Stomach (tissue), 8 donors: ENCODE measurements at regions not wholly inside any gene's neighbourhood (a gene's known extent, or its start where the extent isn't known, plus 50 kb on each side); places are given as distances from the start of the nearest gene placed in this dataset.
"Not testable (repeated sequence)": the region's sequence is repeated elsewhere in the genome, so short reads cannot be mapped to it uniquely, and the experiment has no call there.

Source experiments
- DNase-seq, 2 donors: peaks; one replicate each; pipeline versions ENCODE4 v3.0.0 to v3.0.0-alpha.2; 2013 to 2019
- H3K27ac ChIP-seq, 5 donors: fragments of 200-600 bp in 4 of 5; sonication (generic) in 4 of 5; one replicate each; pipeline ENCODE4 v1.5.1; 2013 to 2019; ENCODE audit warnings: mild to moderate bottlenecking in 1 of 5, moderate library complexity in 1 of 5
- H3K27me3 ChIP-seq, 3 donors: fragments of 200-600 bp; sonication (generic); one replicate each; pipeline ENCODE4 v1.5.1; 2017 to 2019; ENCODE audit warnings: mixed run types in 1 of 3
- H3K36me3 ChIP-seq, 4 donors: fragments of 200-600 bp; sonication (generic); 1 replicate in 3 of 4; 2 replicates in 1 of 4; pipeline ENCODE4 v1.5.1; 2016 to 2019
- H3K4me1 ChIP-seq, 4 donors: fragments of 200-600 bp; sonication (generic); one replicate each; pipeline ENCODE4 v1.5.1; 2016 to 2019
- H3K4me3 ChIP-seq, 4 donors: fragments of 200-600 bp; sonication (generic) in 3 of 4; one replicate each; pipeline ENCODE4 v1.5.1; 2016 to 2019; ENCODE audit warnings: mild to moderate bottlenecking in 1 of 4
- H3K9me3 ChIP-seq, 4 donors: fragments of 200-600 bp; sonication (generic); one replicate each; pipeline ENCODE4 v1.5.1; 2016 to 2019
- EP300 ChIP-seq: sonication (generic); formaldehyde crosslinking; IDR thresholded peaks from one replicate; pipeline ENCODE4 v1.6.1; 2017; ENCODE audit warnings: antibody characterized with exemption
- POLR2A ChIP-seq, 4 donors: fragments of 450-650 bp; IDR thresholded peaks; one replicate each; pipeline ENCODE4 v1.6.1; 2016; ENCODE audit warnings: antibody characterized with exemption in 4 of 4, control low read depth in 2 of 4, mild to moderate bottlenecking in 1 of 4, moderate library complexity in 1 of 4
- POLR2AphosphoS5 ChIP-seq, 3 donors: sonication (generic); formaldehyde crosslinking; IDR thresholded peaks; one replicate each; pipeline ENCODE4 v1.6.1; 2016; ENCODE audit warnings: antibody characterized with exemption in 3 of 3
- WGBS, 5 donors: extraction: QIAGEN DNeasy Blood & Tissue Kit in 3 of 5; methylation state at CpG; one replicate each; pipeline versions ENCODE4 v1.1.5 to v1.1.7; 2013 to 2018; 5-methylcytosine and 5-hydroxymethylcytosine counted together
- intact Hi-C: fragments of 100-400 bp; cut with DNase I; formaldehyde crosslinking; loops from one replicate; pipeline ENCODE4 v1.15.1; 2023; ENCODE audit warnings: low total_unique reads
- TF ChIP-seq, protein P1 (sequence below), 7 experiments: fragments of 450-650 bp in 4 of 7; fragments of 200-600 bp in 3 of 7; sonication (generic) in 3 of 7; IDR thresholded peaks; one replicate each; pipeline ENCODE4 v1.5.1; 2016 to 2019; ENCODE audit warnings: antibody characterized with exemption in 7 of 7, control low read depth in 2 of 7, mild to moderate bottlenecking in 1 of 7
- donor health status: healthy with polysubstance abuse.
- donor health status: Bipolar disorder and iron deficiency.
- donor health status: healthy.

DNA sequence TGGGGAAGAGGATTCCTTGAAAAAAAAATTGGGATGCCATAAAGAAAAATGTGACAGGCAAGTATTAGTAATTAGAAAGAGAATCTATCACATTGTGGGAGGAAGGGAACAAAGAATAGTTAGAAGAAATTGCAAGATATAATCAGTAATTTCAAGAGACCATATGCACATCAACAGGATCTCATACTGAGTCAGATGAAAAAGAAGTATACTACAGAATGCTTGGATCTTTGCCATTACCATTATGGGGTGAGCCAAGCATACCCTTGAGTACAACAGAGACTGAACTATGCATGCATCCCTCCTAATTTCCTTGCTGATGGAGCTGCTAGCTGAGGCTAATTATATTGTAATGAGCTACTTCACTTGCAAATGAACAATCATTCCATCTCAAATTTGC lies 287.6 kb downstream of the PAPSS1 start:
- Histone ChIP-seq H3K9me3 (no peaks in the 10 kb centered on the region), H3K27me3 (no peaks in the 10 kb centered on the region), H3K27ac (no peak overlapping the region), H3K4me3 (no peak overlapping the region), H3K36me3 (no peaks in the 10 kb centered on the region), H3K4me1 (no peaks in the 10 kb centered on the region)
- TF ChIP-seq EP300 (no peak), POLR2A (IDR thresholded peaks at IDR 0.05) (no peak), POLR2AphosphoS5 (IDR thresholded peaks at IDR 0.05) (no peak)
- TF ChIP-seq, protein P1, sequence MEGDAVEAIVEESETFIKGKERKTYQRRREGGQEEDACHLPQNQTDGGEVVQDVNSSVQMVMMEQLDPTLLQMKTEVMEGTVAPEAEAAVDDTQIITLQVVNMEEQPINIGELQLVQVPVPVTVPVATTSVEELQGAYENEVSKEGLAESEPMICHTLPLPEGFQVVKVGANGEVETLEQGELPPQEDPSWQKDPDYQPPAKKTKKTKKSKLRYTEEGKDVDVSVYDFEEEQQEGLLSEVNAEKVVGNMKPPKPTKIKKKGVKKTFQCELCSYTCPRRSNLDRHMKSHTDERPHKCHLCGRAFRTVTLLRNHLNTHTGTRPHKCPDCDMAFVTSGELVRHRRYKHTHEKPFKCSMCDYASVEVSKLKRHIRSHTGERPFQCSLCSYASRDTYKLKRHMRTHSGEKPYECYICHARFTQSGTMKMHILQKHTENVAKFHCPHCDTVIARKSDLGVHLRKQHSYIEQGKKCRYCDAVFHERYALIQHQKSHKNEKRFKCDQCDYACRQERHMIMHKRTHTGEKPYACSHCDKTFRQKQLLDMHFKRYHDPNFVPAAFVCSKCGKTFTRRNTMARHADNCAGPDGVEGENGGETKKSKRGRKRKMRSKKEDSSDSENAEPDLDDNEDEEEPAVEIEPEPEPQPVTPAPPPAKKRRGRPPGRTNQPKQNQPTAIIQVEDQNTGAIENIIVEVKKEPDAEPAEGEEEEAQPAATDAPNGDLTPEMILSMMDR (IDR thresholded peaks at IDR 0.05), result no peak
- intact Hi-C loops, result no loop called here
- peak in 1 of 2 donors; percentile 8 for DNase-seq

DNA sequence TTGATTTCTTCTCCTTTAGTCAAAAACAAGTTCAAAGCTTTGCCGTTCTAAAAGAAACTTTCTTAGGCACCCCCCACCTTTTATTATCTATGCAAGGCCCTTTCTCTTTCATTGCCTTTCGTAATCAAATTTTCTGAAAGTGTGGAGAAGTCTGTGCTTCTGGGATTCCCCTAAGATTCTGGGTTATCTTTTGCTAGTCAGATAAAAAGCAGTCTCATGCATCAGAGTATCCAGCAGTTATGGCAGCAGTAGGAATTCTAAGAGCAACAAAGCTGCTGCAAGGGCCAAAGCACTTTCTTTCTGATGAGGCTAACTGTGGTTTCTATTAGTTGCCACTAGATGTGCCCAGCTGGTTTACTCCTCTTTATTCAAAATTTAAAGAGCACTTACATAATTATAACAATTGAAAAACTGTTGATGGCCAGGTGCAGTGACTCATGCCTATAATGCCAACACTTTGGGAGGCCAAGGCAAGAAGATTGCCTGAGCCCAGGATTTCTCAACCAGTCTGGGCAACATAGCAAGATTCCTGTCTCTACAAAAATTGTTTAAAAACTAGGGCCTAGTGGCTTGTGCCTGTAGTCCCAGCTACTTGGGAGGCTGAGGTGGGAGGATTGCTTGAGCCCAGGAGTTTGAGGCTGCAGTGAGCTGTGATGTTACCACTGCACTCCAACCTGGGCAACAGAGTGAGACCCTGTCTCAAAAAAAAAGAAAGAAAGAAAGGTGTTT lies 296.2 kb downstream of the PAPSS1 start:
- intact Hi-C loops, result no loop called here
- WGBS, 5 donors, result 91 to 95% (median 92%) methylated on average over 2 of the region's 2 CpGs
- no peak for DNase-seq
- no peak overlapping the region for H3K27ac ChIP-seq
- H3K9me3 ChIP-seq, result no peaks in the 10 kb centered on the region
- H3K27me3 ChIP-seq, result no peaks in the 10 kb centered on the region
- H3K4me3 ChIP-seq, result no peak overlapping the region
- no peaks in the 10 kb centered on the region for H3K36me3 ChIP-seq
- TF ChIP-seq POLR2A (IDR thresholded peaks at IDR 0.05) (no peak), POLR2AphosphoS5 (IDR thresholded peaks at IDR 0.05) (no peak), EP300 (no peak)
- TF ChIP-seq, protein P1 (IDR thresholded peaks at IDR 0.05), result no peak
- H3K4me1 ChIP-seq, result no peaks in the 10 kb centered on the region

DNA sequence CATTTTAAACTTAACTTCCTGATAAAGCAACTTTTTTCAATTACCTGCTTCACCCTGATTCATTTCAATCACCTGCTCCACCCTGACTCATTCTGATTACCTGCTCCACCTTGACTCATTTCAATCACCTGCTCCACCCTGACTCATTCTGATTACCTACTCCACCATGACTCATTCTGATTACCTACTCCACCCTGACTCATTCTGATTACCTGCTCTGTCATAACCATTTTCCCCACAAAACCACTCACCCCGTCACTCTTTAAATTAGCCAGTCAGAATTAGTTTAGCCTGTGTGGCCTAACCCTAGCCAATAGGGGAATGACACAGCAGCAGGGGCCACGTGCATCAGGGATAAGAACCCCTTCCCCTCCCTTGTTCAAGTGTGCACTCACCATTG lies 300.5 kb downstream of the PAPSS1 start:
- WGBS, 5 donors, result 50 to 70% (median 53%) methylated on average over 2 of the region's 2 CpGs
- peak in 1 of 2 donors; percentile 35 for DNase-seq
- H3K27ac ChIP-seq, intact Hi-C loops, H3K4me1 ChIP-seq, H3K9me3 ChIP-seq, H3K4me3 ChIP-seq, H3K27me3 ChIP-seq, H3K36me3 ChIP-seq: not testable (repeated sequence)

DNA sequence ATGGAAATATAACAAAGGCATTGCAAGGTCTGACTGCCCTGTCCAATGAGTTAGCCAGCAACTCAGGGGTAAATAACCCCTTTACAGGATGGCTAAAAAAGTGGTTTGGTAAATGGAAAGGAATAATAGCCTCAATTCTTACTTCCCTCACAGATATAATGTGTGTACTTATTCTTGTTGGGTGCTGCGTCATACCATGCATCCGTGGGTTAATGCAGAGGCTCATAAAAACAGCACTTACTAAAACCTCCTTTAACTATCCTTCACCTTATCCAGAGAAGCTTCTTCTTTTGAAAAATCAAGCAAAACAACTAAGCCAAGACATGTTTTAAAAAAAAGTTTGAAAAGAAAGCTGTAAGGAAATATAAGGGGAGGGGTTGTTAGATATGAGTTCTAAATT lies 301.0 kb downstream of the PAPSS1 start:
- DNase-seq, result no peak
- no peak overlapping the region for H3K27ac ChIP-seq
- no peak overlapping the region for H3K4me3 ChIP-seq
- H3K9me3 ChIP-seq, result peaks cover 0 to 6% (median 0%) of the 10 kb centered on the region in 4 donors
- no peaks in the 10 kb centered on the region for H3K36me3 ChIP-seq
- WGBS, 5 donors, result 35 to 79% (median 61%) methylated on average over 2 of the region's 2 CpGs
- no peaks in the 10 kb centered on the region for H3K4me1 ChIP-seq
- no peaks in the 10 kb centered on the region for H3K27me3 ChIP-seq
- intact Hi-C loops, result no loop called here
- TF ChIP-seq, protein P1 (IDR thresholded peaks at IDR 0.05), result no peak
- TF ChIP-seq POLR2A (IDR thresholded peaks at IDR 0.05) (no peak), EP300 (no peak), POLR2AphosphoS5 (IDR thresholded peaks at IDR 0.05) (no peak)

DNA sequence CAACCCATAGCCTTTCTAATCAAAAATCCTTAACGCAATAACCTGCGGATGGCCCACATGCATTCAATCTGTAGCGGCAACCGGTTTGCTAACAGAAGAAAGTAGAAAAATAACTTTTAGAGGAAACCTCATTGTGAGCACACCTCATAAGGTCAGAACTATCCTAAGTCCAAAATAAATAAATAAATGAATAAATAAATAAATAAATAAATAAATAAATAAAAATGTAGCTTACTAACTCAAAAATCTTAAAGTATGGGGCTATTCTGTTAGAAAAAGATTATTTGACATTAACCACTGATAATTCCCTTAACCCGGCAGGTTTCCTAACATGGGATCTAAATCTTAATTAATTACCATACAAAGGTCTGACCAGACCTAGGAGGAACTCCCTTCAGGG lies 304.5 kb downstream of the PAPSS1 start:
- 95 to 98% (median 97%) methylated on average over 5 of the region's 5 CpGs for WGBS, 5 donors
- H3K4me3 ChIP-seq, H3K27me3 ChIP-seq, H3K36me3 ChIP-seq, H3K27ac ChIP-seq, DNase-seq, intact Hi-C loops, H3K4me1 ChIP-seq: not testable (repeated sequence)
- H3K9me3 ChIP-seq, result peaks cover 0 to 23% (median 12%) of the 10 kb centered on the region in 4 donors

DNA sequence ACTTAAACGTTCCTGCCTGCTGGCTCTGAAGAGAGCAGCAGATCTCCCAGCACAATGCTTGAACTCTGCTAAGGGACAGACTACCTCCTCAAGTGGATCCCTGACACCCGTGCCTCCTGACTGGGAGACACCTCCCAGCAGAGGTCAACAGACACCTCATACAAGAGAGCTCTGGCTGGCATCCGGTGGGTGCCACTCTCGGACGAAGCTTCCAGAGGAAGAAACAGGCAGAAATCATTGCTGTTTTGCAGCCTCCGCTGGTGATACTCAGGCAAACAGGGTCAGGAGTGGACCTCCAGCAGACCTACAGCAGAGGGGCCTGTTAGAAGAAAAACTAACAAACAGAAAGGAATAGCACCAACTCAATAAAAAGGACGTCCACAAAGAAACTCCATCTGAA lies 310.2 kb downstream of the PAPSS1 start:
- DNase-seq, H3K4me1 ChIP-seq, H3K4me3 ChIP-seq, H3K27me3 ChIP-seq, intact Hi-C loops, H3K36me3 ChIP-seq, H3K27ac ChIP-seq: not testable (repeated sequence)
- H3K9me3 ChIP-seq, result peaks cover 0 to 34% (median 16%) of the 10 kb centered on the region in 4 donors
- WGBS, 5 donors, result 88 to 91% (median 89%) methylated on average over 7 of the region's 7 CpGs
